Heart left ventricle (tissue), 13 donors: ENCODE measurements at regions not wholly inside any gene's neighbourhood (a gene's known extent, or its start where the extent isn't known, plus 50 kb on each side); places are given as distances from the start of the nearest gene placed in this dataset.

Experiments
- POLR2A ChIP-seq, 2 donors: fragments of 450-650 bp; IDR thresholded peaks; one replicate each; pipeline ENCODE4 v1.6.1; 2017; ENCODE audit warnings: antibody characterized with exemption in 2 of 2, mild to moderate bottlenecking in 2 of 2, moderate library complexity in 2 of 2
- TF ChIP-seq, protein P1 (sequence below), 12 donors: fragments of 200-600 bp; sonication (generic) in 4 of 12; IDR thresholded peaks; one replicate each; pipeline versions ENCODE4 v1.5.0 to v1.8.0; 2018 to 2022; ENCODE audit warnings: antibody characterized with exemption in 12 of 12, mild to moderate bottlenecking in 5 of 12
- donor health status: ischemic (EF 13 %, LVEDD 7.1; RV severe dilation, severe dysfunction).
- donor health status: DM: no; HTN: yes; CAD: no.
- donor health status: DM: no; HTN: no; CAD: no.
- donor health status: ischemic (EF 25% LVEDD 6.9; RV normal size, moderate dysfunction).
- donor health status: ischemic (EF 25% LVEDD 5.7; RV mildly dilated, moderate dysfunction).
- donor health status: ischemic (EF 35%, LVEDD 5.7; RV mildly dilated, moderate dysfunction).
- donor health status: nonischemic (EF 11% LVEDD 7.7; RV severe dilation, severe dysfunction).
- donor health status: DM: yes; HTN: yes; CAD: no.
- donor health status: PGD.
- donor health status: ischemic (EF 29% LVEDD 5.4; RV normal size, mild dysfunction).
- donor health status: nonischemic (EF 23%, LVEDD 6.1; RV moderate dilation, normal function).

GRCh38 chr12:102602521-102602920, 122.2 kb upstream of the IGF1 start:
- TF ChIP-seq, protein P1, sequence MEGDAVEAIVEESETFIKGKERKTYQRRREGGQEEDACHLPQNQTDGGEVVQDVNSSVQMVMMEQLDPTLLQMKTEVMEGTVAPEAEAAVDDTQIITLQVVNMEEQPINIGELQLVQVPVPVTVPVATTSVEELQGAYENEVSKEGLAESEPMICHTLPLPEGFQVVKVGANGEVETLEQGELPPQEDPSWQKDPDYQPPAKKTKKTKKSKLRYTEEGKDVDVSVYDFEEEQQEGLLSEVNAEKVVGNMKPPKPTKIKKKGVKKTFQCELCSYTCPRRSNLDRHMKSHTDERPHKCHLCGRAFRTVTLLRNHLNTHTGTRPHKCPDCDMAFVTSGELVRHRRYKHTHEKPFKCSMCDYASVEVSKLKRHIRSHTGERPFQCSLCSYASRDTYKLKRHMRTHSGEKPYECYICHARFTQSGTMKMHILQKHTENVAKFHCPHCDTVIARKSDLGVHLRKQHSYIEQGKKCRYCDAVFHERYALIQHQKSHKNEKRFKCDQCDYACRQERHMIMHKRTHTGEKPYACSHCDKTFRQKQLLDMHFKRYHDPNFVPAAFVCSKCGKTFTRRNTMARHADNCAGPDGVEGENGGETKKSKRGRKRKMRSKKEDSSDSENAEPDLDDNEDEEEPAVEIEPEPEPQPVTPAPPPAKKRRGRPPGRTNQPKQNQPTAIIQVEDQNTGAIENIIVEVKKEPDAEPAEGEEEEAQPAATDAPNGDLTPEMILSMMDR (IDR thresholded peaks at IDR 0.05) = no peak
- TF ChIP-seq POLR2A (IDR thresholded peaks at IDR 0.05) = no peak
